ENCODE measurements at regions not wholly inside any gene's neighbourhood (a gene's known extent, or its start where the extent isn't known, plus 50 kb on each side); places are given as distances from the start of the nearest gene placed in this dataset.

DNA sequence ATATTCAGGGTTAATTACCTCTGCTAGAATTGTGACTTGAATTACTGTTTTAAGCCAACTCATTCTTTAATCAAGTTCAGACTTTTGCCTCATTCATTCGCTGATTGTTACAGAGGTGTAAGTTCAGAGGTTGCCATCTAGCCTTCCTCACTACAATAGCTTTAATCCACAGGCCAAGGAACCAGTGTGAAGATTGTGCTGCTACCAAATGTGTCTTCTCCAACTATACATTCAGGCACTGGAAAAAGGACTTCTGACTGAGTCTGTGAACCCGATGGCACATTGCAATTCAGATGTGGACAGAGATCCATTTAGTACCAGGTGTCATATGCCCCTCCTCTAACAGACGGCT lies 111.2 kb upstream of the ADGRF1 start:
- DNase-seq: no peak
- intact Hi-C loops (cut with DNase I): no loop called here
- no peak for ATAC-seq (ENCODE audit: poor library complexity)

DNA sequence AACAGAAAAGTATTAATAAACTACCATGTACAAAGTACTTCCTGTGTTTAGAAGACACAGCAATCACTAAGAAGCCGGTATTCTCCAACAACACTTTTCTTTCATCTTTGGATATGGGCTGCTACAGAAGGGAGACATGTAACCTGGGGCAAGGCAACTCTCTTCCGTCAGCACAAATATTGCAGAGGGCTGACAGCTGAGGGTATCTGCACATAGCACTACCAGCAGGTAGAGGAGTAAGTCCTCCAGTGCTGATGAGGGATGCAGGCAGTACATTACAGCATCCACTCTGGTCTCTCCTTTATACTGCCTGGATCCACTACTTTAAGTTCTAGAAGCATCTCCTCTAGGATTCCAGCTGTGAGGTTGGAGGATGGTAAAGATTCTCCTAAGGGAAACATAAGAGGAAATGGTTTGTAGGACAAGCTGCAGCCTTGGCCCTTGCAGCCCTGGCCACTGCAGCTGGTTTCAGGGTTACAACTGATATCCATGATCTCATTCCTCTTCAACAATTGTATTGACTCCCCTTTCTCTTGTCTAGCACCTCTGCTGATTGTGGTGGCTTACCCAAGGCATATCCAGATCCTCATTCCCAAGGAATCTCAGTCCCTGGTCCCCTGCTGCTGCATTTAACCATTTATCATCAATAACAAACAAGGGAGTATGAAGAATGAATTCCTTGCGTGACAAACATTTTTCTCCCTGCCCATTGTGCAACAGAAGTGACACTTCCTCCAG lies 110.7 kb upstream of the ADGRF1 start:
- ATAC-seq (ENCODE audit: poor library complexity): no peak
- DNase-seq: no peak
- intact Hi-C loops (cut with DNase I): no loop called here

DNA sequence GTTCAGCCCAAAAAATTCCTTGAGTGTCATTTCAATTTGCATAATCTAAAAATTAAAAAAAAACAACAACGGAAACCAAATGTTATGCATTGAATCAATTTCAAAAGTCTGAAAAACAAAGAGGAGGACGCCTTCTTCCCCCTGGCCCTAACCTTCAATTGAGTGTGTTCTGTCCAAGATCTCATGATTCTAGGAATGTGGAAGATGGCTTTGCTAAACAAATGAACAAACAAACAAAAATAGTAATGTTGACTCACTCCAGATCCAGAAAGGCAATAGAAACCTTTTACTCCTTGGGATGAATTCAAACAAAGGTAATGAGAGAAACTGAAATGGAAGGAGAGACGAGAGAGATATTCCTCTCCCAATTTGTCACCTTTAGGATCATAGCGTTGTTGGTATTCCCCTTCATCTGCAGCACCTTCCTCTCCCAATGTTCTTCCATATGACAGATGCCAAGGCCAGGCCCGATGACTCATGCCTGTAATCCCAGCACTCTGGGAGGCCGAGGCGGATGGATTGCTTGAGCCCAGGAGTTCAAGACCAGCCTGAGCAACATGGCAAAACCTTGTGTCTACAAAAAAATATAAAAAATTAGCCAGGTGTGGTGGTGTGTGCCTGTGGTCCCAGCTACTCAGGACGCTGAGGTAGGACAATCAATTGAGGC lies 109.2 kb upstream of the ADGRF1 start:
- DNase-seq (no peak), ATAC-seq (ENCODE audit: poor library complexity) (no peak)
- intact Hi-C loops (cut with DNase I): no loop called here

DNA sequence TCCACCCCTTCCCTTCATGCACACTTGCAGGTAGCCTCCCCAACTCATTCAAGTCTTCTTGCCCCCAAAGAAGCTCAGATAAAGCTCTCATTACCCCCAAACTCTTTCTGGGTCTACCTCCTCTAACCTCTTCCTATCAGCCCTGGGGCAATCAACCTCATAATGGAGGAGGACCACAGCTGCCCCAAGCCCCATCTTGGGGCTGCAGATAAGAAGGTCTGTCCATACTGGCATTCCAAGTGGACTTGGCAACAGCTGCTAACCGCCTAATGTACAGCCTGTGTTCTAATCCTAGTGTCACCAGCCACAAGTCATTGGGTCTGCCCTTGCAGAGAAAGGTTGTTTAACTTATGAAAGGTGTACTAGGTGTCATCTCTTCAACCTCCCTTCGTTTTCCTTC lies 107.4 kb upstream of the ADGRF1 start:
- intact Hi-C loops (cut with DNase I): loop anchor here (10.0 kb wide), 1 partner anchor 95 kb away; no protein-coding TSS in a partner anchor
- ATAC-seq (ENCODE audit: poor library complexity) (no peak), DNase-seq (no peak)

DNA sequence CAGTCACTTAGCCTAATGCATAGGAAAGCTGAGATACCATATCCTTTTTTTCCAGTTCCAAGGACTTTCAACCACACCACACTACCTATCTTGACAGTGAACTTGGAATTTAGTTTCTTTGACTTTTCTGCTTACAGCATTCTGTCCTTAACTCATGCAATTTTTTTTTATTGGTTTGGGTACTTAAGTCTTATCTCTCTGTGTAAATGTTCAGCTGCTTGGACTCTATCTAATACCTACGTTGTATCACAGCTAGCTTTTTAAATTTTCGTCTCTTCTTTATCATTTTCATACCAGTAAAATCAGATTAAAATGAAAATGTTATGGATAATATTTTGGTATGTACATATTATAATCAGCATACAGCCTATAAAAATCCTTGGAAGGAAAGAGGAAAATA lies 106.9 kb upstream of the ADGRF1 start:
- no peak for ATAC-seq (ENCODE audit: poor library complexity)
- DNase-seq: no peak
- intact Hi-C loops (cut with DNase I): loop anchor here (10.0 kb wide), 1 partner anchor 96 kb away; no protein-coding TSS in a partner anchor

DNA sequence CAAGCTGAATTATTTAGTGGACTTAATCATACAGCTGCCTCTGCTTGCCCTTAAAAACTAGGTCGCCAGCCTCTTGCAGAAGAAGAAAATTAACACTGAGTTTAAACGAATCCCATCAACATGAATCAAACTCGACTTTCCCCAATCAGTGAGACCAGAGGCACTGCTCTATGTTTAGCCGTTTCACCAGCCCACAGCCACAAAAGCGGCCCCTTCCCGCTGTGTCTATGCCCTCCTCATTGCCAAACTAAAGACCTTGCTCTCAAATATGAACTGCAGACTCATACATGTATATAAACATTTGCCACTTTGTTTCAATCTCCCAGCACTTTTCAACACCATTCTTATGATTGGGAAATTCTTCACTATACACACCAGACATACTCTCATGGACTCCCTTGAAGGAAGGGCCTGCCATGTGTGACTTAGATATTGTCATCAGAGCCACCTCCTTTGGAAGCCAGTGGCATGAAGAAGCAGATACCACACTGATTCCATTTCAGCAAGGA lies 105.8 kb upstream of the ADGRF1 start:
- DNase-seq (no peak), ATAC-seq (ENCODE audit: poor library complexity) (no peak)
- intact Hi-C loops (cut with DNase I): loop anchor here (10.0 kb wide), 1 partner anchor 97 kb away; no protein-coding TSS in a partner anchor

DNA sequence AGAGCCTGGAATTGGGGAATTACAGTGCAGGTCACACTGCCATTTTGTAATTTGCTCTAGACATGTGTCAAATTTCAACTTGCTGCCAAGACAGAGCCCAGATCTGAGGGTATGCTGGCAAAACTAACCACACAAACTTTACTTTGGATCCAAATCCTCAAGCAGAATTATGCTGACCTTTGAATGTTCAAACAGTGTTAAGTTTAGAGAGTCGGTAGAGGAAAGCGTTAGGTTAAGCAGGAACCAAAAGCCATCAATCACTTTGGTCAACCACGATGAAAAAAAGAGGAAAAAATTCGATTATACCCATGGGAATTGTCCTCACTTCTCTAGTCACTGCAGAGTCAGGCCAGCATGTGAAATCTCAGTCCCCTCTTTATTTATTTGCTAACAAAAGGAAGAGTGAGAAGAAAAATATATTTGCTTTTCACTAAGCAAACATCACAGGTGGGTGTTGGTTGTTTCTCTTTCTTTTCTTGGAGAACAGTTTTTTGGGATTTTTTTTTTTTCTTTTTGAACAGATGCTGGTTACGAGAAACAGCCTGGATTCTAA lies 105.1 kb upstream of the ADGRF1 start:
- DNase-seq (no peak), ATAC-seq (ENCODE audit: poor library complexity) (peak; percentile 24)
- intact Hi-C loops (cut with DNase I): loop anchor here (10.0 kb wide), 1 partner anchor 98 kb away; no protein-coding TSS in a partner anchor

DNA sequence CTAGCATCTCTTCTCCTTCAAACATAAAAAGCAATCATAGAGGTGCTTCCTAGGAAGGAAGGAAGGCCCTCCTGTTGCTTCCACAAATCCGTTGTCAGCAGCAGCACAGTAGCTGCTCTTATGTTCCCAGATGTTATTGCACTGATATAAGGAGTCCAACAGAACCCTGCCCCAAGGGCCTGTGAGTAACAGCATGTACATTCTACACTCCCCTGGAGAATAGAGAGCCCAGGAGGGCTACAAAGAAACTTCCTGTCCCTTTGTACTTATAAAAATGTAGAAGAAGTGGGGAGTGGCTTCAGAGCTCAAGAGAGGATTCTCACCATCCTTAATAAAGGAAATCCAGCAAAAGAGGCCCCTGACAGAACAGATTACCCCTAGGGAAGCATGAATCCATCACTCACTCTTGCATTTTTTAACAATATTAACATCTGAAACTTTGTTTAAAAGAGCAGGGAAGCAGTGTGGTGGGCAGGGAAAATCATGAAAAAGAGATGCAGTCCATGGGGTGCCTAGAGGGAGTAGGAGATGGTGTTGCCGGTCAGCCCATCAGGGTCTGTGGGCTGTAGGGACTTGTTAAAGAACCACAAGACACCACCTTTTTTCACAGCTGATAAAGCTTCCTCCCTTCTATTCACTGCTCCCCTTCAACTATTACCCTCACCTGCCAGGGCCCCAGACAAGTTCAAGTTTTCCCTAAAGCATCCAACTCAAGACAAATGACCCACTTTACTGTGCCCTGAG lies 104.5 kb upstream of the ADGRF1 start:
- DNase-seq: no peak
- intact Hi-C loops (cut with DNase I): loop anchor here (10.0 kb wide), 1 partner anchor 98 kb away; no protein-coding TSS in a partner anchor
- peak; percentile 69 for ATAC-seq (ENCODE audit: poor library complexity)

DNA sequence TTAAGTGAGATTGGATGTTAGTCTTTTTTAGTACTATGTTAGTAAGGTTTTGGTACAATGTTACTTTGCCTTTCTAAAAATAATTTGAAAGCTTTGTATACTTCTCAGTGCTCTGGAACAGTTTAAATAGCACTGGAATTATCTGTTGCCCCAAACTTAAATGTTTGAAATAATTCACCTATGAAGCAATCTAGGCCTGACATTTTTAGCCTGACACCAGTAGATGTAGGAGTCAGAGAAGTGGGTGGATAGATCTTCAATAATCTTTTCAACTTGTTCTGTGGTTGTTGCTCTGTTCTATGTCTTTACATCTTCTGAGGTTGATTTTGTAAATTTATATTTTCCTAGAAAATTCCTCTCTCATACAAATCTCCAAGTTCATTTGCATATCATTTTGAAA lies 103.1 kb upstream of the ADGRF1 start:
- no peak for ATAC-seq (ENCODE audit: poor library complexity)
- intact Hi-C loops (cut with DNase I): loop anchor here (10.0 kb wide), 1 partner anchor 100 kb away; no protein-coding TSS in a partner anchor

DNA sequence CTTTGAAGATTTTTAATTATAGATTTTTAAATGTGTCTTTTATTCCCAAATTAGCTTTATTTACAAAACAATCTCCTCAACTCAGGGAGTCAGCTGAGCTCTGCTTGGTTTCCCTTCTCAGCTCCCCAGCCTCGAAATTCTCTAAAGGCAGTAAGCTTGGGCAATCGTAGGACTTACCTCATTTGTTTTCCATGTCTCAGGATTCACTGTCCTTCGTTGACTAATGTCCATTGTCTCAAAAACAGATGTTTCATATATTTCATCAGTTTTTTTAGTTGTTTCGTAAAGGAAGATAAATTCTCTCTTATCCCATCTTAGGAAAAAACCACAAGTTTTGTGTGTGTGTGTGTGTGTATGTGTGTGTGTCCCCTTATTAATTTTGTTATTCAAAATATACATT lies 102.2 kb upstream of the ADGRF1 start:
- peak; percentile 82 for ATAC-seq (ENCODE audit: poor library complexity)
- DNase-seq: no peak
- intact Hi-C loops (cut with DNase I): loop anchor here (10.0 kb wide), 1 partner anchor 100 kb away; no protein-coding TSS in a partner anchor

More for the DNA sequence above, 103.1 kb upstream of the ADGRF1 start:
- DNase-seq: no peak

DNA sequence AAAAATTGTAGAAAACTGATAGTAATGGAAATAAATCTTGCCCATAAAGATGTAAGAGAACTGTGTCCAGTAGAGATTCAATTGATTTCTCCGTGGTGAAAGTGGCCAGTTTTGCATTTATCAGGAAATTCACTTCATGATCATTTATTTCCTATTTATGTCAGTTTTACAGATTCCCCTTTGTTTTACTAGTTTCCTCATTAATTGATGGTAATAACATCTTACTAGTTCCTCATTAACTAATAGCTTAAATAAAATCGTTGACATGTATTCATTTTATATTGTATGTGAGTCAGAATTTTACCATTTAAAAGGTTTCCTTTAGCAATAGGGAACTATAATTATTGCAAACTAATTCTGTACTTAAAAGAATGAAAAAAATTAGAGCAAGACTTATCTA lies 99.8 kb upstream of the ADGRF1 start:
- DNase-seq (no peak), ATAC-seq (ENCODE audit: poor library complexity) (no peak)
- intact Hi-C loops (cut with DNase I): loop anchor here (10.0 kb wide), 1 partner anchor 103 kb away; no protein-coding TSS in a partner anchor

DNA sequence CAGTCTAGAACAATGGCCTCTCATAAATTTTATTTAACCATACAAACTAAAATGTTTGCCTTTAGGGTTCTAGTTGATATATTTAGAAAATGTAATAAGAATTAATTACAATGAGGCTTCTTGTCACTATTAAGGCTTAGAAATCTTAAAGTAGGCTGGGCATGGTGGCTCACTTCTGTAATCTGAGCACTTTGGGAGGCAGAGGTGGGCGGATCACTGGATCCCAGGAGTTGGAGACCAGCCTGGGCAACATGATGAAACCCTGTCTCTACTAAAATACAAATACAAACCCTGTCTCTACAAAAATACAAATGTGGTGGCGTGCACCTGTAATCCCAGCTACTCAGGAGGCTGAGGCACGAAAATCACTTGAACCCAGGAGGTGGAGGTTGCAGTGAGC lies 99.0 kb upstream of the ADGRF1 start:
- DNase-seq (no peak), ATAC-seq (ENCODE audit: poor library complexity) (no peak)
- intact Hi-C loops (cut with DNase I): loop anchor here (10.0 kb wide), 1 partner anchor 104 kb away; no protein-coding TSS in a partner anchor

DNA sequence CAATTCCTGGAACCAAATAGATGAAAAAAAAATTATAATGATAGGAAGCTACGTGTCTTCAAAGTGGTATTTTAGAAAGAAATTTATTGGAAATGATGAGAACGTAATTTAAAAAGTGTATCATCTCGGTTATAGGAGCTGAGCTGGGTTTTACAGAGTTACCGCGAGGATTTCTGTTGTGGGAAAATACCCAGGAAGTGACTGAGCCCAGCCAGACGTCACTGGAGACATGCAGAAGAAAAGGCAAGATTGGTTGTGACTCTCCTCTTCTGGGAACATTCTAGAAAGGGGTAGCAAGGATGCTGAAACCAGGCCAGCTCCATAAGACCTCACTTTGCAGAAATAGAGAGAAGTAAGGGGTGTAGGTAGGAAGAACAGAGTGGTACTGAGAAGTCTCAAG lies 95.9 kb upstream of the ADGRF1 start:
- no peak for ATAC-seq (ENCODE audit: poor library complexity)
- DNase-seq: no peak
- intact Hi-C loops (cut with DNase I): no loop called here

DNA sequence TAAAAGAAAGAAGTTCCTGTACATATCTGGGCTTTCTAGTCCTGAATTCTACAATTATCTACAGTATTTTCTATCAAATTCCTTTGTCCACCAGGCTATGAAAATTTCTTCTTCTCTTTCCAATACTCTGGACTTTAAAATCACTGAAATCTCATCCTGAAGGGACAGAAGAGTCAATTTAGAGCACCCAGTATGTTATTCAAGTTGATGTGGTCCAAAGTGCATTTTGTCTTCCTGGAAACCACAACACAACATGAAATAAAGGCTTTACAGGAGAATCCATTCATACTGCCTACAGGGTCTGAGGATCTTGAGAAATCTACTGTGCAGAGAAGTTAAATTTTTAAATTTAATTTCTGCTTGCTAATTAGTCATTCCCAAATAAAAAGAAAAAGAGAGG lies 94.9 kb upstream of the ADGRF1 start:
- intact Hi-C loops (cut with DNase I): no loop called here
- ATAC-seq (ENCODE audit: poor library complexity) (no peak), DNase-seq (no peak)

DNA sequence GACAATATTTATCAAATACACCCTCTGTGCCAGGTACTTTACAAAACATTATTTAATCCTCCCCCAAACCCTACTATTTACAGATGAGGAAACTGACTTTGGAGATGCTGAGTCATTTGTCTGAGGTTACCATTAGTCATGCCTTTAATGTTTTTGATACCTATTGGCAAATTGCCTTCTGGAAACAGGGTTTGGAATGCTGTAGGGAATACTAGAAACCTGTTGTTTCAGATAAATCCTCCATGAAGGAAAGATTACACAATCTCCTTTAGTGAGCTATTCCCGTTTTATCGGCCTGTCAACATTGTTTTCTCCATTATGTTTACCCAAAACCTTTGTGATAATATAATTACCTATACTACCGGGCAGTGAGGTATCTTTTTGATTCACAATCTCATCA lies 93.6 kb upstream of the ADGRF1 start:
- DNase-seq (no peak), ATAC-seq (ENCODE audit: poor library complexity) (no peak)
- intact Hi-C loops (cut with DNase I): no loop called here

DNA sequence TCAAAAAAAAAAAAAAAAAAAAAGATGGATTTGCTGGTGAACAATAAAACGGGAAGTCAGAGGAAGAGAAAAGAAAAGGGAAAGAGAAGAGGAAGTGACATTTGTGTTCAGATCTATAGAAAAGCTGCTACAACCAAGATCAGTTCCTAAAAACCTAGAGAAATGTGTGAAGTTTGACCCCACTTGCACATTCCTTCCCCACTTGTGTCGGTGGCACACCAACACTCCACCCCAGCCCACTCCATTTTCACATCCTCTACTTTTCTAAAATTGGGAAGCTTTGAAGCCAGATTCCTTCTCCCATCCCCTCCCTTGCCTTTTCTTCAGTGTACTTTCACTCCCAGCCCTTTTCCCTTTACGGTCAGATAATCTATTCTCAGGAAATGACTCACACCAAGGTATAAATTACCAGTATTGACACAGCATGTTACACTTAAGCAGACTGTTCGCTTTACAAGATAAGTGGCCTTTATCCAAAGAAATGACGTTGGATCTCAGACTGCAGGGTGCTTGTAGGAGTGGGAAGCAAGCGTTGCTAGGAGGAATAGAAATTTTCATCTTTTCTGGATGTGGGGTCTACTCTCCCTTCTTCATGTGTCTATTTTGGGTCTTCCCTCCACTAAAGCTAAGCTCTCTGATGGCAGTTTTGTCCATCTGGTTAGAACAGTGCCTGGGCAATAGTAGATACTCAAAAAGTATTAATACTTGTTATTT lies 92.5 kb upstream of the ADGRF1 start:
- intact Hi-C loops (cut with DNase I): no loop called here
- ATAC-seq (ENCODE audit: poor library complexity) (peak; percentile 36), DNase-seq (no peak)

DNA sequence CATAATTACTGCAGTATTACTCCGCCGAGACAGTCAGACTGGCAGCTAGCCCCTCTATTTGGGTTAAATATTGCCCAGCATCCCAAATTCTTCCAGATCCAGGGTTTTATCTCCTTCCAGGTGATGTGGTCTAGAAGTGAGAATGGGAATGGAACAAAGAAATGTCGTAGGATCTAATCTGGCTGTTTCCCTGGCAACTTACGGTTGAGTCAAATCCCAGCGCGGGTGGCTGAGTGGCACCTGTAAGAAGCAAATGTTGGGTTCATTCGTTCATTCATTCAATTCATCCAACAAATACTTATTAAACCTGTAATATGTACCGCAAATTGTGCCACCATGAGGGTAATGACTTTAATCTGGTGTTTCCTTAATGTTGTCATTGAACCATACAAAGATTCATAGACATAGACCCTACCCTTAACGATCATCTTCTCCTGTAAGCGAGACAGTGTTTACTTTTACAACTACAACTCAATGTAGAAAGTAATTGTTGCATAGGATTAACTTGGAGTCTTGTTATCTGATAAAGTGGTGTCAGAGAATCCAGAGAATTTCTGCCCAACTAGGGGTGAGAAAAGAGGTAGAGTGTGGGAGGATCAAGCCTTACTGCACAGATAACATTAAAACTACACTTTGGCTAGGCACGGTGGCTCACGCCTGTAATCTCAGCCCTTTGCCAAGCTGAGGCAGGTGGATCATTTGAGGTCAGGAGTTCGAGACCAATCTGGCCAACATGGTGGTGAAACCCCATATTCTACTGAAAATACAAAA lies 91.3 kb upstream of the ADGRF1 start:
- no peak for ATAC-seq (ENCODE audit: poor library complexity)
- intact Hi-C loops (cut with DNase I): no loop called here
- DNase-seq: no peak

DNA sequence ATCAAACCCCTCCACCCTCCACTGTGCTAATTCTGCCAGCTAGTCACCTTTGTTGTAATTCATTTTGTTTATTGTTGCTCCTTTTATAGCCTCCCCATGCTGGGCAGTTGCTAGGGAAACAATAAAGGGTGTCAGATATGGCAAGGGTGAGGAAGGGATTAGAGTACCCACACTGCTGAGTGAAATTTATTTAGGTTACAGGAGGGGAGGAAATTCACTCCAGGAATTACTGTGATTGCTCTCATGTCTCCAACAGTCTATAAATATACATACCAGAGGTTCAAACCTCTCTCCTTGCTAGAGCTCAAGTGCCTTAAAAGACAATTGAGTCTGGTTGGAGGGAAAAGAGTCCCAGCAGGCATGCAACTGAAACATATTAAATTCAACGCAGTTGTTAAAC lies 90.6 kb upstream of the ADGRF1 start:
- intact Hi-C loops (cut with DNase I): no loop called here
- ATAC-seq (ENCODE audit: poor library complexity): peak; percentile 43
- no peak for DNase-seq
